Stomach (tissue), 4 donors: ENCODE measurements at regions not wholly inside any gene's neighbourhood (a gene's known extent, or its start where the extent isn't known, plus 50 kb on each side); places are given as distances from the start of the nearest gene placed in this dataset.

Experiments
- POLR2A ChIP-seq, 4 donors: fragments of 450-650 bp; IDR thresholded peaks; one replicate each; pipeline ENCODE4 v1.6.1; 2016; ENCODE audit warnings: antibody characterized with exemption in 4 of 4, control low read depth in 2 of 4, mild to moderate bottlenecking in 1 of 4, moderate library complexity in 1 of 4
- POLR2AphosphoS5 ChIP-seq, 3 donors: sonication (generic); formaldehyde crosslinking; IDR thresholded peaks; one replicate each; pipeline ENCODE4 v1.6.1; 2016; ENCODE audit warnings: antibody characterized with exemption in 3 of 3
- TF ChIP-seq, protein P1 (sequence below), 7 experiments: fragments of 450-650 bp in 4 of 7; fragments of 200-600 bp in 3 of 7; sonication (generic) in 3 of 7; IDR thresholded peaks; one replicate each; pipeline ENCODE4 v1.5.1; 2016 to 2019; ENCODE audit warnings: antibody characterized with exemption in 7 of 7, control low read depth in 2 of 7, mild to moderate bottlenecking in 1 of 7

DNA sequence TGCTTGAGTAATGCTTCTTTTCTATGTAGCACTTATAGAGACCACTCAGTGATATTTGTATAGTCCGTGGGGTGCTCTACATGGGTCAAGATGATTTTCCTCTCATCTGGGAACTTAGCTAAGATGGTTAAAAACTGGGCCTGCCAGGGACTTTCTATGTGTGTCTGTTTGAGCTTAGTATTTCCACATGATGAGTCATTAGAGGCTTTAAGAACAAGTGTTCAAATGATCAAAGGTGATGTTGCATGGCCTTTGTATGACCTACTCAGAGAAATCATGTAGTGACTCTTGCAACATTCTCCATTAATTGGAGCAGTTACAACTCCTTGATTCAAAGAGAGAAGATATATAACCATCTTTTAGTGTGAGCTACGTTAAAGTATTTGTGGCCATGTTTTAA lies 1480.5 kb upstream of the IGFBP7 start:
- TF ChIP-seq, protein P1, sequence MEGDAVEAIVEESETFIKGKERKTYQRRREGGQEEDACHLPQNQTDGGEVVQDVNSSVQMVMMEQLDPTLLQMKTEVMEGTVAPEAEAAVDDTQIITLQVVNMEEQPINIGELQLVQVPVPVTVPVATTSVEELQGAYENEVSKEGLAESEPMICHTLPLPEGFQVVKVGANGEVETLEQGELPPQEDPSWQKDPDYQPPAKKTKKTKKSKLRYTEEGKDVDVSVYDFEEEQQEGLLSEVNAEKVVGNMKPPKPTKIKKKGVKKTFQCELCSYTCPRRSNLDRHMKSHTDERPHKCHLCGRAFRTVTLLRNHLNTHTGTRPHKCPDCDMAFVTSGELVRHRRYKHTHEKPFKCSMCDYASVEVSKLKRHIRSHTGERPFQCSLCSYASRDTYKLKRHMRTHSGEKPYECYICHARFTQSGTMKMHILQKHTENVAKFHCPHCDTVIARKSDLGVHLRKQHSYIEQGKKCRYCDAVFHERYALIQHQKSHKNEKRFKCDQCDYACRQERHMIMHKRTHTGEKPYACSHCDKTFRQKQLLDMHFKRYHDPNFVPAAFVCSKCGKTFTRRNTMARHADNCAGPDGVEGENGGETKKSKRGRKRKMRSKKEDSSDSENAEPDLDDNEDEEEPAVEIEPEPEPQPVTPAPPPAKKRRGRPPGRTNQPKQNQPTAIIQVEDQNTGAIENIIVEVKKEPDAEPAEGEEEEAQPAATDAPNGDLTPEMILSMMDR (IDR thresholded peaks at IDR 0.05): no peak
- TF ChIP-seq POLR2A (IDR thresholded peaks at IDR 0.05): no peak
- TF ChIP-seq POLR2AphosphoS5 (IDR thresholded peaks at IDR 0.05): no peak
